GM23248 (cell line): ENCODE measurements at regions not wholly inside any gene's neighbourhood (a gene's known extent, or its start where the extent isn't known, plus 50 kb on each side); places are given as distances from the start of the nearest gene placed in this dataset.

Experiments used
- EZH2 ChIP-seq: fragments of 200-600 bp; sonication (generic); IDR thresholded peaks from 2 replicates; pipeline ENCODE4 v1.6.1; 2018; ENCODE audit warnings: antibody characterized with exemption, mild to moderate bottlenecking; ENCODE audit not compliant: insufficient read depth, poor library complexity, severe bottlenecking
- EZH2phosphoT487 ChIP-seq: fragments of 200-600 bp; sonication (generic); IDR thresholded peaks from 2 replicates; pipeline ENCODE4 v1.6.1; 2018; ENCODE audit warnings: antibody characterized with exemption, moderate library complexity, mild to moderate bottlenecking, low read depth; ENCODE audit not compliant: insufficient read depth

GRCh38 chr6:92756912-92757311, 662.4 kb downstream of the EPHA7 start:
- TF ChIP-seq EZH2 (no peak), EZH2phosphoT487 (no peak)
